ENCODE measurements at regions not wholly inside any gene's neighbourhood (a gene's known extent, or its start where the extent isn't known, plus 50 kb on each side); places are given as distances from the start of the nearest gene placed in this dataset.

GRCh38 chr13:73981595-73981994 lies 152.6 kb downstream of the KLF12 start:
- Mint-ChIP-seq H3K36me3 (ENCODE audit: insufficient read depth, unreplicated experiment) (peaks cover 5% of the 10 kb centered on the region), H3K27me3 (ENCODE audit: insufficient read depth, unreplicated experiment) (no peaks in the 10 kb centered on the region), H3K4me1 (ENCODE audit: low read depth, unreplicated experiment) (no peaks in the 10 kb centered on the region), H3K4me3 (ENCODE audit: unreplicated experiment) (no peak overlapping the region), H3K9me3 (ENCODE audit: unreplicated experiment) (no peaks in the 10 kb centered on the region), H3K27ac (ENCODE audit: unreplicated experiment) (no peak overlapping the region)
- BruUV-seq (replicated peaks) = no TSS peak
- DNase-seq = no peak
- Histone ChIP-seq H3K9me3 (no peaks in the 10 kb centered on the region), H3K27me3 (replicated peaks; ENCODE audit: control insufficient read depth, insufficient read depth, low read length) (no peaks in the 10 kb centered on the region), H3K4me1 (no peaks in the 10 kb centered on the region), H3K4me3 (ENCODE audit: low read depth, low read length) (no peak overlapping the region), H3K36me3 (ENCODE audit: control insufficient read depth, insufficient read depth, low read length) (no peaks in the 10 kb centered on the region)
- intact Hi-C loops (cut with micrococcal nuclease; ENCODE audit: unreplicated experiment) = no loop called here
- CTCF ChIA-PET = no interaction called here
- no peak for TF ChIP-seq CTCF (IDR thresholded peaks at IDR 0.05; ENCODE audit: insufficient read depth in 1 of 2, low read depth in 1 of 2, low read length in 1 of 2, severe bottlenecking in 1 of 2, unreplicated experiment in 1 of 2)
- POLR2A ChIA-PET = no interaction called here

GRCh38 chr13:73975767-73976166 lies 158.4 kb downstream of the KLF12 start:
- Histone ChIP-seq H3K4me1 (peaks cover 3% of the 10 kb centered on the region; the same call in 1 of the 2 replicates), H3K36me3 (ENCODE audit: control insufficient read depth, insufficient read depth, low read length) (no peaks in the 10 kb centered on the region), H3K27me3 (replicated peaks; ENCODE audit: control insufficient read depth, insufficient read depth, low read length) (no peaks in the 10 kb centered on the region), H3K9me3 (no peaks in the 10 kb centered on the region), H3K4me3 (ENCODE audit: low read depth, low read length) (no peak overlapping the region)
- BruUV-seq (replicated peaks) = no TSS peak
- no peak overlapping the region for H3K4me3 Mint-ChIP-seq (ENCODE audit: unreplicated experiment)
- peaks cover 11% of the 10 kb centered on the region for H3K9me3 Mint-ChIP-seq (ENCODE audit: unreplicated experiment)
- CTCF ChIA-PET = no interaction called here
- no peaks in the 10 kb centered on the region for H3K36me3 Mint-ChIP-seq (ENCODE audit: insufficient read depth, unreplicated experiment)
- peaks cover 16% of the 10 kb centered on the region for H3K4me1 Mint-ChIP-seq (ENCODE audit: low read depth, unreplicated experiment)
- no peak for TF ChIP-seq CTCF (IDR thresholded peaks at IDR 0.05; ENCODE audit: insufficient read depth in 1 of 2, low read depth in 1 of 2, low read length in 1 of 2, severe bottlenecking in 1 of 2, unreplicated experiment in 1 of 2)
- DNase-seq = no peak
- intact Hi-C loops (cut with micrococcal nuclease; ENCODE audit: unreplicated experiment) = no loop called here
- H3K27ac Mint-ChIP-seq (ENCODE audit: unreplicated experiment) = no peak overlapping the region
- H3K27me3 Mint-ChIP-seq (ENCODE audit: insufficient read depth, unreplicated experiment) = no peaks in the 10 kb centered on the region
- POLR2A ChIA-PET = no interaction called here

GRCh38 chr13:73974051-73974450 lies 160.2 kb downstream of the KLF12 start:
- TF ChIP-seq CTCF (IDR thresholded peaks at IDR 0.05; ENCODE audit: insufficient read depth in 1 of 2, low read depth in 1 of 2, low read length in 1 of 2, severe bottlenecking in 1 of 2, unreplicated experiment in 1 of 2) = no peak

More at GRCh38 chr13:73974051-73974450, 160.2 kb downstream of the KLF12 start:
- Mint-ChIP-seq H3K27me3 (ENCODE audit: insufficient read depth, unreplicated experiment) (no peaks in the 10 kb centered on the region), H3K36me3 (ENCODE audit: insufficient read depth, unreplicated experiment) (no peaks in the 10 kb centered on the region), H3K27ac (ENCODE audit: unreplicated experiment) (no peak overlapping the region), H3K4me1 (ENCODE audit: low read depth, unreplicated experiment) (peaks cover 16% of the 10 kb centered on the region), H3K4me3 (ENCODE audit: unreplicated experiment) (no peak overlapping the region), H3K9me3 (ENCODE audit: unreplicated experiment) (peaks cover 11% of the 10 kb centered on the region)
- H3K4me3 ChIP-seq (ENCODE audit: low read depth, low read length) = no peak overlapping the region
- peaks cover 3% of the 10 kb centered on the region; the same call in 1 of the 2 replicates for H3K4me1 ChIP-seq
- no peak for DNase-seq
- no TSS peak for BruUV-seq (replicated peaks)
- no peaks in the 10 kb centered on the region for H3K27me3 ChIP-seq (replicated peaks; ENCODE audit: control insufficient read depth, insufficient read depth, low read length)
- intact Hi-C loops (cut with micrococcal nuclease; ENCODE audit: unreplicated experiment) = no loop called here
- H3K9me3 ChIP-seq = no peaks in the 10 kb centered on the region
- H3K36me3 ChIP-seq (ENCODE audit: control insufficient read depth, insufficient read depth, low read length) = no peaks in the 10 kb centered on the region; the same call in 1 of the 2 replicates
- POLR2A ChIA-PET = no interaction called here
- CTCF ChIA-PET = no interaction called here

Measured in Caco-2 (cell line).